K562 (cell line): ENCODE measurements at regions not wholly inside any gene's neighbourhood (a gene's known extent, or its start where the extent isn't known, plus 50 kb on each side); places are given as distances from the start of the nearest gene placed in this dataset.
"Not testable (repeated sequence)": the region's sequence is repeated elsewhere in the genome, so short reads cannot be mapped to it uniquely, and the experiment has no call there.

Experiments
- MEF2A ChIP-seq: IDR thresholded peaks from 2 replicates; pipeline ENCODE4 v1.6.1; 2011; ENCODE audit warnings: low read depth, mild to moderate bottlenecking, low read length, moderate library complexity; ENCODE audit not compliant: control insufficient read depth
- POLR2A ChIP-seq: fragments of 450-650 bp; conservative IDR thresholded peaks from 2 replicates; pipeline ENCODE4 v1.6.1; 2016
- TAF1 ChIP-seq: IDR thresholded peaks from 2 replicates; pipeline ENCODE4 v1.6.1; 2011; ENCODE audit warnings: mild to moderate bottlenecking, low read length, moderate library complexity; ENCODE audit not compliant: insufficient read depth, control insufficient read depth, severe bottlenecking; ENCODE audit errors: extremely low read depth
- ZSCAN29 ChIP-seq: fragments of 450-650 bp; IDR thresholded peaks from 2 replicates; pipeline ENCODE4 v1.6.1; 2017

GRCh38 chr22:25417826-25418225 is 146.6 kb upstream of the GRK3 start:
- not testable (repeated sequence) for TF ChIP-seq MEF2A, ZSCAN29, TAF1, POLR2A
